HFF-Myc (cell line): ENCODE measurements at regions not wholly inside any gene's neighbourhood (a gene's known extent, or its start where the extent isn't known, plus 50 kb on each side); places are given as distances from the start of the nearest gene placed in this dataset.
"Not testable (repeated sequence)": the region's sequence is repeated elsewhere in the genome, so short reads cannot be mapped to it uniquely, and the experiment has no call there.

Experiments
- DNase-seq: peaks from one replicate; pipeline ENCODE4 v3.0.0-alpha.2; 2011; ENCODE audit warnings: low read depth; ENCODE audit errors: extremely low read depth
- H3K4me3 ChIP-seq: replicated peaks from 2 replicates; pipeline ENCODE4 v1.5.1; 2011; ENCODE audit warnings: low read depth, mild to moderate bottlenecking, control low read depth, low read length
- TF ChIP-seq, protein P1 (sequence below): IDR thresholded peaks from 2 replicates; pipeline ENCODE4 v1.5.1; 2012; ENCODE audit warnings: mild to moderate bottlenecking, low read depth, low read length, control low read depth; ENCODE audit errors: missing control alignments

- H3K4me3 ChIP-seq = no peak overlapping the region
- TF ChIP-seq, protein P1, sequence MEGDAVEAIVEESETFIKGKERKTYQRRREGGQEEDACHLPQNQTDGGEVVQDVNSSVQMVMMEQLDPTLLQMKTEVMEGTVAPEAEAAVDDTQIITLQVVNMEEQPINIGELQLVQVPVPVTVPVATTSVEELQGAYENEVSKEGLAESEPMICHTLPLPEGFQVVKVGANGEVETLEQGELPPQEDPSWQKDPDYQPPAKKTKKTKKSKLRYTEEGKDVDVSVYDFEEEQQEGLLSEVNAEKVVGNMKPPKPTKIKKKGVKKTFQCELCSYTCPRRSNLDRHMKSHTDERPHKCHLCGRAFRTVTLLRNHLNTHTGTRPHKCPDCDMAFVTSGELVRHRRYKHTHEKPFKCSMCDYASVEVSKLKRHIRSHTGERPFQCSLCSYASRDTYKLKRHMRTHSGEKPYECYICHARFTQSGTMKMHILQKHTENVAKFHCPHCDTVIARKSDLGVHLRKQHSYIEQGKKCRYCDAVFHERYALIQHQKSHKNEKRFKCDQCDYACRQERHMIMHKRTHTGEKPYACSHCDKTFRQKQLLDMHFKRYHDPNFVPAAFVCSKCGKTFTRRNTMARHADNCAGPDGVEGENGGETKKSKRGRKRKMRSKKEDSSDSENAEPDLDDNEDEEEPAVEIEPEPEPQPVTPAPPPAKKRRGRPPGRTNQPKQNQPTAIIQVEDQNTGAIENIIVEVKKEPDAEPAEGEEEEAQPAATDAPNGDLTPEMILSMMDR = no peak
- DNase-seq = no peak
Measured at GRCh38 chr5:74973694-74974093, 78.7 kb downstream of the GCNT4 start.

GRCh38 chr5:74971947-74972460 is 80.4 kb downstream of the GCNT4 start:
- TF ChIP-seq, protein P1 = no peak
- no peak overlapping the region for H3K4me3 ChIP-seq
- no peak for DNase-seq

- H3K4me3 ChIP-seq, DNase-seq: not testable (repeated sequence)
Measured at GRCh38 chr5:74970891-74971290, 81.5 kb downstream of the GCNT4 start.

DNA sequence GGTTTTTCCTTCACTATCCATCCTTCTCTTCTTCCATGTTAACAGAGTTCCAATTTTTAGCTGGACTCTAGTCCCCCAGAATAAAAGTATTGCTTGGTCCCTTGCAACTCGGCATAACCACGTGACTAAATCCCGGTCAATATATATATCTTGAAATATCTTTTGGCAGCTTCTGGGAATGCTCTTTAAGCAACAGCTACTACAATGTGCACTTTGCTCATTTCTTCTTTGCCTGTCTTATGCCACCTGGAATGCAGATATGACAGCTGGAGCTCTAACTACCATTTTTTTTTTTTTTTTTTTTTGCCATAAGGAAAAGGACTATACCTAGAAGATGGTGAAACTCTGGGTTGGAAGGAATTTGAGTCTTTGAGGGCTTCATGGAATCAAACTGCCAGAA is 82.6 kb downstream of the GCNT4 start:
- H3K4me3 ChIP-seq = no peak overlapping the region
- no peak for DNase-seq
- TF ChIP-seq, protein P1 = no peak

- TF ChIP-seq, protein P1 = no peak
- H3K4me3 ChIP-seq = no peak overlapping the region
- DNase-seq = no peak
Measured at GRCh38 chr5:74966141-74967026, 86.0 kb downstream of the GCNT4 start.

- H3K4me3 ChIP-seq = no peak overlapping the region
- TF ChIP-seq, protein P1 = no peak
- DNase-seq = no peak
Measured at GRCh38 chr5:74963407-74963806, 89.0 kb downstream of the GCNT4 start.

DNA sequence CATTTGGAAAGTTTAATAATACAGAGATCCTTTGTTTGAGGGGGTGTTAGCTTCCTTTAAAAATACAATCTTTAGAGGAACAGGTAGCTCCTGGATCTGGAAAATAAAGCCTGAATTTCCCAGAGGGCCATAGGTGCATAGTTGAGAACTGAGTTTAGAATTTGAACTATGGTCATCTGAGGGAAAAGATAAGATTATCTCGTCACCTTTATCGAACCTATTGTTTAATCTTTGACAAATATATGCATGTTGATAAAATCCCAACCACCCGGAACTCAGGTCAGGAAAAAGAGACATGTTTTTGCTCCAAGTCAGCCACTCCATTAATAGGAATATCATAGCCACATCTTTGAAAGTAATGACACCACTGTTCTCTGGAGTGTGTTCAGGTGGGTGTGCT is 91.7 kb upstream of the FAM169A start:
- DNase-seq = no peak
- TF ChIP-seq, protein P1 = no peak
- H3K4me3 ChIP-seq = no peak overlapping the region
